ENCODE measurements at regions not wholly inside any gene's neighbourhood (a gene's known extent, or its start where the extent isn't known, plus 50 kb on each side); places are given as distances from the start of the nearest gene placed in this dataset.

GRCh38 chrX:66328950-66329596 lies 165.0 kb downstream of the HEPH start:
- Histone ChIP-seq H4K20me1 (ENCODE audit: insufficient read depth) (no peaks in the 10 kb centered on the region), H2AFZ (ENCODE audit: low read depth, low read length) (no peak overlapping the region), H3K36me3 (ENCODE audit: insufficient read depth, low read length) (no peaks in the 10 kb centered on the region), H3K79me2 (replicated peaks; ENCODE audit: insufficient read depth, low read length) (no peaks in the 10 kb centered on the region), H3K4me2 (ENCODE audit: low read length) (no peak overlapping the region), H3K27ac (ENCODE audit: low read length) (no peak overlapping the region), H3K4me3 (ENCODE audit: low read length) (no peak overlapping the region), H3K27me3 (ENCODE audit: insufficient read depth, low read depth, low read length) (no peaks in the 10 kb centered on the region), H3K9ac (ENCODE audit: low read length) (no peak overlapping the region), H3F3A (ENCODE audit: insufficient read depth, low read length, poor library complexity, severe bottlenecking) (no peaks in the 10 kb centered on the region), H3K9me3 (ENCODE audit: low read length) (no peaks in the 10 kb centered on the region), H3K9me2 (ENCODE audit: insufficient read depth, low read length) (no peaks in the 10 kb centered on the region)
- TF ChIP-seq EZH2 (IDR thresholded peaks at IDR 0.05; ENCODE audit: borderline replicate concordance, insufficient read depth, low read length, poor library complexity, severe bottlenecking), result no peak
- TF ChIP-seq, protein P1, sequence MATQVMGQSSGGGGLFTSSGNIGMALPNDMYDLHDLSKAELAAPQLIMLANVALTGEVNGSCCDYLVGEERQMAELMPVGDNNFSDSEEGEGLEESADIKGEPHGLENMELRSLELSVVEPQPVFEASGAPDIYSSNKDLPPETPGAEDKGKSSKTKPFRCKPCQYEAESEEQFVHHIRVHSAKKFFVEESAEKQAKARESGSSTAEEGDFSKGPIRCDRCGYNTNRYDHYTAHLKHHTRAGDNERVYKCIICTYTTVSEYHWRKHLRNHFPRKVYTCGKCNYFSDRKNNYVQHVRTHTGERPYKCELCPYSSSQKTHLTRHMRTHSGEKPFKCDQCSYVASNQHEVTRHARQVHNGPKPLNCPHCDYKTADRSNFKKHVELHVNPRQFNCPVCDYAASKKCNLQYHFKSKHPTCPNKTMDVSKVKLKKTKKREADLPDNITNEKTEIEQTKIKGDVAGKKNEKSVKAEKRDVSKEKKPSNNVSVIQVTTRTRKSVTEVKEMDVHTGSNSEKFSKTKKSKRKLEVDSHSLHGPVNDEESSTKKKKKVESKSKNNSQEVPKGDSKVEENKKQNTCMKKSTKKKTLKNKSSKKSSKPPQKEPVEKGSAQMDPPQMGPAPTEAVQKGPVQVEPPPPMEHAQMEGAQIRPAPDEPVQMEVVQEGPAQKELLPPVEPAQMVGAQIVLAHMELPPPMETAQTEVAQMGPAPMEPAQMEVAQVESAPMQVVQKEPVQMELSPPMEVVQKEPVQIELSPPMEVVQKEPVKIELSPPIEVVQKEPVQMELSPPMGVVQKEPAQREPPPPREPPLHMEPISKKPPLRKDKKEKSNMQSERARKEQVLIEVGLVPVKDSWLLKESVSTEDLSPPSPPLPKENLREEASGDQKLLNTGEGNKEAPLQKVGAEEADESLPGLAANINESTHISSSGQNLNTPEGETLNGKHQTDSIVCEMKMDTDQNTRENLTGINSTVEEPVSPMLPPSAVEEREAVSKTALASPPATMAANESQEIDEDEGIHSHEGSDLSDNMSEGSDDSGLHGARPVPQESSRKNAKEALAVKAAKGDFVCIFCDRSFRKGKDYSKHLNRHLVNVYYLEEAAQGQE (IDR thresholded peaks at IDR 0.05; ENCODE audit: borderline replicate concordance), result no peak
- TF ChIP-seq SMC3 (conservative IDR thresholded peaks at IDR 0.05; ENCODE audit: poor library complexity), result no peak
- TF ChIP-seq POLR2AphosphoS5 (IDR thresholded peaks at IDR 0.05), result no peak
- TF ChIP-seq TAF1 (IDR thresholded peaks at IDR 0.05; ENCODE audit: low read depth), result no peak
- TF ChIP-seq RAD21 (conservative IDR thresholded peaks at IDR 0.05), result no peak
- TF ChIP-seq EP300 (conservative IDR thresholded peaks at IDR 0.05; ENCODE audit: poor library complexity, severe bottlenecking), result no peak
- TF ChIP-seq, protein P2, sequence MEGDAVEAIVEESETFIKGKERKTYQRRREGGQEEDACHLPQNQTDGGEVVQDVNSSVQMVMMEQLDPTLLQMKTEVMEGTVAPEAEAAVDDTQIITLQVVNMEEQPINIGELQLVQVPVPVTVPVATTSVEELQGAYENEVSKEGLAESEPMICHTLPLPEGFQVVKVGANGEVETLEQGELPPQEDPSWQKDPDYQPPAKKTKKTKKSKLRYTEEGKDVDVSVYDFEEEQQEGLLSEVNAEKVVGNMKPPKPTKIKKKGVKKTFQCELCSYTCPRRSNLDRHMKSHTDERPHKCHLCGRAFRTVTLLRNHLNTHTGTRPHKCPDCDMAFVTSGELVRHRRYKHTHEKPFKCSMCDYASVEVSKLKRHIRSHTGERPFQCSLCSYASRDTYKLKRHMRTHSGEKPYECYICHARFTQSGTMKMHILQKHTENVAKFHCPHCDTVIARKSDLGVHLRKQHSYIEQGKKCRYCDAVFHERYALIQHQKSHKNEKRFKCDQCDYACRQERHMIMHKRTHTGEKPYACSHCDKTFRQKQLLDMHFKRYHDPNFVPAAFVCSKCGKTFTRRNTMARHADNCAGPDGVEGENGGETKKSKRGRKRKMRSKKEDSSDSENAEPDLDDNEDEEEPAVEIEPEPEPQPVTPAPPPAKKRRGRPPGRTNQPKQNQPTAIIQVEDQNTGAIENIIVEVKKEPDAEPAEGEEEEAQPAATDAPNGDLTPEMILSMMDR (IDR thresholded peaks at IDR 0.05; ENCODE audit: poor library complexity, severe bottlenecking), result no peak
- no peak for TF ChIP-seq MXI1 (conservative IDR thresholded peaks at IDR 0.05; ENCODE audit: poor library complexity, severe bottlenecking)

GRCh38 chrX:66360894-66361293 lies 196.8 kb downstream of the HEPH start:
- Histone ChIP-seq H3K36me3 (ENCODE audit: insufficient read depth, low read length) (no peaks in the 10 kb centered on the region), H3K4me2 (ENCODE audit: low read length) (no peak overlapping the region), H3K79me2 (replicated peaks; ENCODE audit: insufficient read depth, low read length) (no peaks in the 10 kb centered on the region), H3K27ac (ENCODE audit: low read length) (no peak overlapping the region), H3K27me3 (ENCODE audit: insufficient read depth, low read depth, low read length) (no peaks in the 10 kb centered on the region), H3K4me3 (ENCODE audit: low read length) (no peak overlapping the region), H4K20me1 (ENCODE audit: insufficient read depth) (no peaks in the 10 kb centered on the region), H3K9ac (ENCODE audit: low read length) (no peak overlapping the region), H3K9me2 (ENCODE audit: insufficient read depth, low read length) (no peaks in the 10 kb centered on the region), H3K9me3 (ENCODE audit: low read length) (no peaks in the 10 kb centered on the region), H3F3A (ENCODE audit: insufficient read depth, low read length, poor library complexity, severe bottlenecking) (no peaks in the 10 kb centered on the region), H2AFZ (ENCODE audit: low read depth, low read length) (no peak overlapping the region)
- TF ChIP-seq SMC3 (conservative IDR thresholded peaks at IDR 0.05; ENCODE audit: poor library complexity), result no peak
- TF ChIP-seq EP300 (conservative IDR thresholded peaks at IDR 0.05; ENCODE audit: poor library complexity, severe bottlenecking), result no peak
- no peak for TF ChIP-seq MXI1 (conservative IDR thresholded peaks at IDR 0.05; ENCODE audit: poor library complexity, severe bottlenecking)
- TF ChIP-seq RAD21 (conservative IDR thresholded peaks at IDR 0.05), result no peak
- no peak for TF ChIP-seq TAF1 (IDR thresholded peaks at IDR 0.05; ENCODE audit: low read depth)
- TF ChIP-seq, protein P1 (IDR thresholded peaks at IDR 0.05; ENCODE audit: borderline replicate concordance), result no peak
- no peak for TF ChIP-seq POLR2AphosphoS5 (IDR thresholded peaks at IDR 0.05)
- TF ChIP-seq, protein P2 (IDR thresholded peaks at IDR 0.05; ENCODE audit: poor library complexity, severe bottlenecking), result no peak
- TF ChIP-seq EZH2 (IDR thresholded peaks at IDR 0.05; ENCODE audit: borderline replicate concordance, insufficient read depth, low read length, poor library complexity, severe bottlenecking), result no peak

Data from neural cell (in vitro differentiated cells).